Ovary (tissue), 3 donors: ENCODE measurements at regions not wholly inside any gene's neighbourhood (a gene's known extent, or its start where the extent isn't known, plus 50 kb on each side); places are given as distances from the start of the nearest gene placed in this dataset.

ENCODE experiments used
- EP300 ChIP-seq: sonication (generic); formaldehyde crosslinking; IDR thresholded peaks from one replicate; pipeline ENCODE4 v1.6.1; 2017; ENCODE audit warnings: antibody characterized with exemption
- POLR2A ChIP-seq: fragments of 450-650 bp; IDR thresholded peaks from one replicate; pipeline ENCODE4 v1.6.1; 2017; ENCODE audit warnings: antibody characterized with exemption, mild to moderate bottlenecking, moderate library complexity
- TF ChIP-seq, protein P1 (sequence below), 3 donors: fragments of 450-650 bp in 2 of 3; fragments of 200-600 bp in 1 of 3; IDR thresholded peaks; one replicate each; pipeline versions ENCODE4 v1.5.1 to v1.8.0; 2016 to 2022; ENCODE audit warnings: antibody characterized with exemption in 3 of 3, mild to moderate bottlenecking in 1 of 3
- donor health status: DM: no; HTN: no; CAD: no.

DNA sequence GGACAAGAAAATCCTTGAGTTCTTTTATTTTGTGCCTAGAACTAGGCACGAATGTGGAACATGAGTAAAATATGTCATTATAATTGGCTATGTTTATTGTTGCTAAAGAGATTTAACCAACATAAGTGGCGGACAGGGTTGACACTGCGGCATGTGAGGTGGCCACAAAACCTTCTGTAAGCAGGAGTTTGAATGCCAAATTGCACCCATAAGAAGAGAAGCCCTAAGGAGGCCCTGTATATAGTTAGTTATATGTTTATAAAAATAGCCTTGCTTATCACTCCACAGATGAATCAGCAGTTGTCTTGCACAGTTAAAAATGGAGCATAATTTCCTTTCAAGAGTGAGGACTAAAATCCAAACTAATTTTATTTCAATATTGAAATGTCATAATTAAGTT, 336.1 kb downstream of the GBA3 start:
- TF ChIP-seq, protein P1, sequence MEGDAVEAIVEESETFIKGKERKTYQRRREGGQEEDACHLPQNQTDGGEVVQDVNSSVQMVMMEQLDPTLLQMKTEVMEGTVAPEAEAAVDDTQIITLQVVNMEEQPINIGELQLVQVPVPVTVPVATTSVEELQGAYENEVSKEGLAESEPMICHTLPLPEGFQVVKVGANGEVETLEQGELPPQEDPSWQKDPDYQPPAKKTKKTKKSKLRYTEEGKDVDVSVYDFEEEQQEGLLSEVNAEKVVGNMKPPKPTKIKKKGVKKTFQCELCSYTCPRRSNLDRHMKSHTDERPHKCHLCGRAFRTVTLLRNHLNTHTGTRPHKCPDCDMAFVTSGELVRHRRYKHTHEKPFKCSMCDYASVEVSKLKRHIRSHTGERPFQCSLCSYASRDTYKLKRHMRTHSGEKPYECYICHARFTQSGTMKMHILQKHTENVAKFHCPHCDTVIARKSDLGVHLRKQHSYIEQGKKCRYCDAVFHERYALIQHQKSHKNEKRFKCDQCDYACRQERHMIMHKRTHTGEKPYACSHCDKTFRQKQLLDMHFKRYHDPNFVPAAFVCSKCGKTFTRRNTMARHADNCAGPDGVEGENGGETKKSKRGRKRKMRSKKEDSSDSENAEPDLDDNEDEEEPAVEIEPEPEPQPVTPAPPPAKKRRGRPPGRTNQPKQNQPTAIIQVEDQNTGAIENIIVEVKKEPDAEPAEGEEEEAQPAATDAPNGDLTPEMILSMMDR (IDR thresholded peaks at IDR 0.05) = no peak
- no peak for TF ChIP-seq EP300
- no peak for TF ChIP-seq POLR2A
